CD14-positive monocyte (primary cell): ENCODE measurements at regions not wholly inside any gene's neighbourhood (a gene's known extent, or its start where the extent isn't known, plus 50 kb on each side); places are given as distances from the start of the nearest gene placed in this dataset.

Source experiments
- DNase-seq, 3 donors: peaks; one replicate each; pipeline ENCODE4 v3.0.0-alpha.2; 2011 to 2022
- H2AFZ ChIP-seq: 2 replicates; pipeline ENCODE4 v1.6.0; 2012; ENCODE audit warnings: mild to moderate bottlenecking, low read depth, low read length, inconsistent platforms; ENCODE audit not compliant: insufficient read depth, poor library complexity, severe bottlenecking
- H3K27ac ChIP-seq, 2 donors: 1 replicate in 1 of 2; 2 replicates in 1 of 2; pipeline ENCODE4 v1.5.1; 2012 to 2013; ENCODE audit warnings: low read length in 2 of 2, control low read depth in 1 of 2, inconsistent platforms in 1 of 2, low read depth in 1 of 2, mild to moderate bottlenecking in 1 of 2
- H3K27me3 ChIP-seq, 2 donors: one replicate each; pipeline versions ENCODE4 v1.6.0 to v1.6.1; 2011 to 2013; ENCODE audit warnings: low read length in 2 of 2; ENCODE audit not compliant: control insufficient read depth in 2 of 2, insufficient read depth in 2 of 2
- H3K36me3 ChIP-seq, 2 donors: replicated peaks in 1 of 2; 1 replicate in 1 of 2; 2 replicates in 1 of 2; pipeline versions ENCODE4 v1.5.1 to v1.6.1; 2012 to 2013; ENCODE audit warnings: low read length in 2 of 2, control low read depth in 1 of 2, inconsistent platforms in 1 of 2, mild to moderate bottlenecking in 1 of 2; ENCODE audit not compliant: insufficient read depth in 2 of 2, control insufficient read depth in 1 of 2
- H3K4me1 ChIP-seq, 2 donors: 1 replicate in 1 of 2; 2 replicates in 1 of 2; pipeline versions ENCODE4 v1.5.1 to v1.6.1; 2012 to 2013; ENCODE audit warnings: low read length in 2 of 2, control low read depth in 1 of 2, inconsistent platforms in 1 of 2, mild to moderate bottlenecking in 1 of 2, moderate library complexity in 1 of 2; ENCODE audit not compliant: insufficient read depth in 2 of 2, control insufficient read depth in 1 of 2
- H3K4me2 ChIP-seq: replicated peaks from 2 replicates; pipeline ENCODE3; 2012; ENCODE audit warnings: low read length, moderate library complexity, mild to moderate bottlenecking; ENCODE audit not compliant: poor library complexity, severe bottlenecking; ENCODE audit errors: extremely low read depth
- H3K4me3 ChIP-seq, 3 experiments: fragments of 200-600 bp in 1 of 3; sonication (generic) in 1 of 3; replicated peaks in 1 of 3; 1 replicate in 2 of 3; 2 replicates in 1 of 3; pipeline ENCODE4 v1.5.1; 2011 to 2013; ENCODE audit warnings: low read length in 3 of 3, mild to moderate bottlenecking in 3 of 3, control low read depth in 2 of 3, low read depth in 2 of 3, inconsistent platforms in 1 of 3, moderate library complexity in 1 of 3
- H3K79me2 ChIP-seq: 2 replicates; pipeline ENCODE4 v1.6.0; 2012; ENCODE audit warnings: mild to moderate bottlenecking, control low read depth, inconsistent platforms, low read length, moderate library complexity; ENCODE audit not compliant: insufficient read depth
- H3K9ac ChIP-seq: 2 replicates; pipeline ENCODE4 v1.6.0; 2017; ENCODE audit warnings: low read length, mild to moderate bottlenecking; ENCODE audit not compliant: insufficient read depth, poor library complexity, severe bottlenecking
- H3K9me3 ChIP-seq, 2 donors: replicated peaks in 1 of 2; 1 replicate in 1 of 2; 2 replicates in 1 of 2; pipeline versions ENCODE4 v1.5.1 to v1.6.1; 2012 to 2013; ENCODE audit warnings: low read length in 2 of 2, control low read depth in 1 of 2; ENCODE audit not compliant: control insufficient read depth in 1 of 2, insufficient read depth in 1 of 2
- H4K20me1 ChIP-seq: 2 replicates; pipeline ENCODE4 v1.6.0; 2012; ENCODE audit warnings: mild to moderate bottlenecking, low read length, control low read depth, moderate library complexity; ENCODE audit not compliant: insufficient read depth
- H3K27ac Mint-ChIP-seq, 7 donors: one replicate each; pipeline ENCODE4 v1.8.0; 2020; ENCODE audit warnings: mild to moderate bottlenecking in 7 of 7, mixed read lengths in 7 of 7, moderate library complexity in 6 of 7, inconsistent platforms in 2 of 7
- H3K27me3 Mint-ChIP-seq, 3 donors: one replicate each; pipeline ENCODE4 v1.8.0; 2021 to 2022; ENCODE audit warnings: low read depth in 3 of 3, mild to moderate bottlenecking in 3 of 3, mixed read lengths in 3 of 3, moderate library complexity in 3 of 3, inconsistent platforms in 1 of 3
- H3K36me3 Mint-ChIP-seq, 2 donors: one replicate each; pipeline ENCODE4 v1.8.0; 2020; ENCODE audit warnings: mixed read lengths in 2 of 2, inconsistent platforms in 1 of 2, mild to moderate bottlenecking in 1 of 2
- H3K4me1 Mint-ChIP-seq: one replicate; pipeline ENCODE4 v1.8.0; 2020; ENCODE audit warnings: mild to moderate bottlenecking, mixed read lengths
- H3K4me3 Mint-ChIP-seq, 2 donors: one replicate each; pipeline ENCODE4 v1.8.0; 2020; ENCODE audit warnings: mild to moderate bottlenecking in 2 of 2, mixed read lengths in 2 of 2, moderate library complexity in 1 of 2
- H3K9me3 Mint-ChIP-seq, 7 donors: one replicate each; pipeline ENCODE4 v1.8.0; 2020 to 2022; ENCODE audit warnings: mixed read lengths in 7 of 7, mild to moderate bottlenecking in 6 of 7, moderate library complexity in 6 of 7, inconsistent platforms in 2 of 7
- WGBS: methylation state at CpG from one replicate; pipeline ENCODE4 v1.1.5; 2013; ENCODE audit warnings: missing lambda C conversion rate; ENCODE audit not compliant: insufficient coverage; 5-methylcytosine and 5-hydroxymethylcytosine counted together
- intact Hi-C, 2 donors: fragments of 100-400 bp; cut with micrococcal nuclease; formaldehyde crosslinking; loops; one replicate each; pipeline versions ENCODE4 v1.15.0 to v1.15.1; 2023
- TF ChIP-seq, protein P1 (sequence below): fragments of 200-600 bp; IDR thresholded peaks from one replicate; pipeline ENCODE4 v1.8.0; 2022; ENCODE audit warnings: antibody characterized with exemption, mild to moderate bottlenecking

DNA sequence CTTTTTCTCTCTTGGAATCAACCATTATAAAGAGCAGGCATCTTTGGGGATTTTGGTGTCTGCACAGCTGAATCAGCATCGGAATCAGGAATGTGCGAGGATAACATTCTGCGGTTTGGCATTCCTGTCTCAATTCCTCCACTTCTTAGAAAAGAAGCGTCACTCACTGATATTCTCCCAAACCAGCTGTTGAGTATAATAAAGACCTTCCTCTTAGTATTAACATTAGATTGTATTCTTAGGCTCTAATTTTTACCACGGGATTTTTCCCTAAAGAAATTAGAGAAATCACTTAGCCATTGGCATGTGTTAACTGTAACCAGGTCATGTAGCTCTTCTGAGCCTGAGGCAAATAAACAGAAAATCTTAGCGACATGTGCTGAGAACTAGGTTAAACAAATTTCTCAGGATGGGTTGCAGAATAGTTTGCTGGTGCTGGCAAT is 128.7 kb downstream of the TMX1 start:
- Mint-ChIP-seq H3K4me3 (no peak overlapping the region), H3K9me3 (peaks cover 0 to 3% (median 0%) of the 10 kb centered on the region in 7 donors), H3K36me3 (no peaks in the 10 kb centered on the region), H3K4me1 (no peaks in the 10 kb centered on the region), H3K27ac (no peak overlapping the region), H3K27me3 (peaks cover 0 to 2% (median 0%) of the 10 kb centered on the region in 3 donors)
- H3K79me2 ChIP-seq: no peaks in the 10 kb centered on the region
- intact Hi-C loops: no loop called here
- WGBS: 83% methylated on average over 1 of the region's 6 CpGs
- H3K4me3 ChIP-seq: no peak overlapping the region
- DNase-seq: no peak
- H3K36me3 ChIP-seq: no peaks in the 10 kb centered on the region
- no peaks in the 10 kb centered on the region for H3K9me3 ChIP-seq
- no peaks in the 10 kb centered on the region for H3K4me1 ChIP-seq
- TF ChIP-seq, protein P1, sequence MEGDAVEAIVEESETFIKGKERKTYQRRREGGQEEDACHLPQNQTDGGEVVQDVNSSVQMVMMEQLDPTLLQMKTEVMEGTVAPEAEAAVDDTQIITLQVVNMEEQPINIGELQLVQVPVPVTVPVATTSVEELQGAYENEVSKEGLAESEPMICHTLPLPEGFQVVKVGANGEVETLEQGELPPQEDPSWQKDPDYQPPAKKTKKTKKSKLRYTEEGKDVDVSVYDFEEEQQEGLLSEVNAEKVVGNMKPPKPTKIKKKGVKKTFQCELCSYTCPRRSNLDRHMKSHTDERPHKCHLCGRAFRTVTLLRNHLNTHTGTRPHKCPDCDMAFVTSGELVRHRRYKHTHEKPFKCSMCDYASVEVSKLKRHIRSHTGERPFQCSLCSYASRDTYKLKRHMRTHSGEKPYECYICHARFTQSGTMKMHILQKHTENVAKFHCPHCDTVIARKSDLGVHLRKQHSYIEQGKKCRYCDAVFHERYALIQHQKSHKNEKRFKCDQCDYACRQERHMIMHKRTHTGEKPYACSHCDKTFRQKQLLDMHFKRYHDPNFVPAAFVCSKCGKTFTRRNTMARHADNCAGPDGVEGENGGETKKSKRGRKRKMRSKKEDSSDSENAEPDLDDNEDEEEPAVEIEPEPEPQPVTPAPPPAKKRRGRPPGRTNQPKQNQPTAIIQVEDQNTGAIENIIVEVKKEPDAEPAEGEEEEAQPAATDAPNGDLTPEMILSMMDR: no peak
- H4K20me1 ChIP-seq: no peaks in the 10 kb centered on the region
- no peak overlapping the region for H3K27ac ChIP-seq
- H3K9ac ChIP-seq: no peak overlapping the region
- H2AFZ ChIP-seq: no peak overlapping the region
- no peak overlapping the region for H3K4me2 ChIP-seq
- H3K27me3 ChIP-seq: no peaks in the 10 kb centered on the region

DNA sequence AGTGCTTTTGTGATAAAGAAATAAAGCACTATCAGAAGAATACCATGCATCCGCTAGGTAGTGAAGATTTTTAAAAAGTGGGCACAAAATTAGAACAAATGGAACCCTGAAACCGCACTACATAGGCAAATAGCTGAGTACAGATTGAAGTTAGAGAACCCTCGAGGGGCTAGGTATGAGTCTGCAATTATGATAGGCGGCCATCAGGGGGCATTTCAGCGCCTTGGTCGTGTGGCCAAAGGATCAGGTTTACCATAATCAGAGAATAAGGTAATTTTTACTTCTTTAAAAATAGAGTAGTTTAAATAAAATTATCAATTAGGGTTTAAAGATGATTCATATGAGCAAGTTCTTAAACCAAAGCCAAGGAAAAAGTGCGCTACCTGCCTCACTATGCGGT is 129.8 kb downstream of the TMX1 start:
- Histone ChIP-seq H3K4me2 (no peak overlapping the region), H3K9ac (no peak overlapping the region), H3K27me3 (no peaks in the 10 kb centered on the region), H3K79me2 (no peaks in the 10 kb centered on the region), H3K4me3 (no peak overlapping the region), H2AFZ (no peak overlapping the region), H3K4me1 (no peaks in the 10 kb centered on the region), H3K9me3 (no peaks in the 10 kb centered on the region), H3K27ac (no peak overlapping the region), H4K20me1 (no peaks in the 10 kb centered on the region), H3K36me3 (no peaks in the 10 kb centered on the region)
- Mint-ChIP-seq H3K4me3 (no peak overlapping the region), H3K27ac (no peak overlapping the region), H3K9me3 (peaks cover 0 to 3% (median 0%) of the 10 kb centered on the region in 7 donors), H3K4me1 (no peaks in the 10 kb centered on the region), H3K36me3 (no peaks in the 10 kb centered on the region), H3K27me3 (peaks cover 0 to 2% (median 0%) of the 10 kb centered on the region in 3 donors)
- TF ChIP-seq, protein P1: peak; percentile 15
- intact Hi-C loops: no loop called here
- no peak for DNase-seq
- 72% methylated on average over 2 of the region's 8 CpGs for WGBS
